MM.1S (cell line): ENCODE measurements at regions not wholly inside any gene's neighbourhood (a gene's known extent, or its start where the extent isn't known, plus 50 kb on each side); places are given as distances from the start of the nearest gene placed in this dataset.

Experiments
- CTCF ChIP-seq: fragments of 300-600 bp; sonication (generic); IDR thresholded peaks from 2 replicates; pipeline ENCODE4 v1.5.1; 2016; ENCODE audit warnings: antibody characterized with exemption, low read length, mixed read lengths
- EZH2 ChIP-seq: fragments of 300-600 bp; sonication (generic); optimal IDR thresholded peaks from 2 replicates; pipeline ENCODE3; 2017; ENCODE audit warnings: low read depth, mild to moderate bottlenecking, antibody characterized with exemption, low read length, mixed read lengths
- EZH2phosphoT487 ChIP-seq: fragments of 300-600 bp; sonication (generic); IDR thresholded peaks from 2 replicates; pipeline ENCODE4 v1.6.1; 2018; ENCODE audit warnings: antibody characterized with exemption, low read length

DNA sequence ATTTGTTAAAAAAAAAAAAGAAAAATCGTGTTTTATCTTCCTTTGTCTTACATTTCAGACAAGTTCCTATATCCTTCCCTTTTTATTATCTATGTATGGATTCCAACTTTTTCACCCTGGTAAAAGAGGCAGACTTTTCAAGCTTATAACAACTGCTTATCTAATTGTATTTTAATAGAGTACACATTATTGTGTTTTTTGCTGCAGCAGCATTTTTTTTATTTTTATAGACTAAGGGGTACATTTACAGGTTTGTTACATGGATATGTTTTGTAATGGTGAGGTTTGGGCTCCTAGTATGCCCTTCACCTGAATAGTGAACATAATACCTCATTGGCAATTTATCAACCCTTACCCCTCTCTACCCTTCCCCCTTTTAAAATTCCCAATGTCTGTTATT is 195.0 kb upstream of the RGMB start:
- TF ChIP-seq CTCF: no peak
- TF ChIP-seq EZH2: no peak
- no peak for TF ChIP-seq EZH2phosphoT487
